Ovary (tissue), 7 donors: ENCODE measurements at regions not wholly inside any gene's neighbourhood (a gene's known extent, or its start where the extent isn't known, plus 50 kb on each side); places are given as distances from the start of the nearest gene placed in this dataset.

ENCODE experiments used
- DNase-seq, 5 donors: peaks; one replicate each; pipeline ENCODE4 v3.0.0-alpha.2; 2019 to 2020
- H3K27ac ChIP-seq, 2 donors: fragments of 200-600 bp; one replicate each; pipeline versions ENCODE4 v1.5.1 to v1.8.0; 2019 to 2022
- H3K27me3 ChIP-seq: fragments of 200-600 bp; one replicate; pipeline ENCODE4 v1.8.0; 2022
- H3K36me3 ChIP-seq: fragments of 200-600 bp; sonication (generic); one replicate; pipeline ENCODE4 v1.5.1; 2019
- H3K4me1 ChIP-seq: one replicate; pipeline ENCODE4 v1.8.1; 2013; ENCODE audit warnings: mild to moderate bottlenecking, moderate library complexity; ENCODE audit not compliant: insufficient read depth
- H3K4me3 ChIP-seq: fragments of 200-600 bp; sonication (generic); one replicate; pipeline ENCODE4 v1.5.1; 2017
- H3K9me3 ChIP-seq, 2 donors: fragments of 200-600 bp in 1 of 2; sonication (generic) in 1 of 2; one replicate each; pipeline versions ENCODE4 v1.5.1 to v1.8.1; 2013 to 2019; ENCODE audit warnings: mild to moderate bottlenecking in 1 of 2, moderate library complexity in 1 of 2
- CTCF ChIP-seq, 3 donors: fragments of 450-650 bp in 2 of 3; fragments of 200-600 bp in 1 of 3; IDR thresholded peaks; one replicate each; pipeline versions ENCODE4 v1.5.1 to v1.8.0; 2016 to 2022; ENCODE audit warnings: antibody characterized with exemption in 3 of 3, mild to moderate bottlenecking in 1 of 3
- EP300 ChIP-seq: sonication (generic); formaldehyde crosslinking; IDR thresholded peaks from one replicate; pipeline ENCODE4 v1.6.1; 2017; ENCODE audit warnings: antibody characterized with exemption
- POLR2A ChIP-seq: fragments of 450-650 bp; IDR thresholded peaks from one replicate; pipeline ENCODE4 v1.6.1; 2017; ENCODE audit warnings: antibody characterized with exemption, mild to moderate bottlenecking, moderate library complexity
- WGBS, 3 donors: extraction: QIAGEN DNeasy Blood & Tissue Kit in 1 of 3; methylation state at CpG; one replicate each; pipeline versions ENCODE4 v1.1.5 to v1.1.7; 2013 to 2017; 5-methylcytosine and 5-hydroxymethylcytosine counted together
- intact Hi-C, 4 donors: fragments of 100-400 bp; cut with DNase I; formaldehyde crosslinking; loops; one replicate each; pipeline versions ENCODE4 v1.11.0 to v1.15.1; 2022 to 2023
- donor health status: DM: no; HTN: no; CAD: no; lungs with moderate emphysema.
- donor health status: DM: no; HTN: no; CAD: no.
- donor health status: Bipolar disorder and iron deficiency.
- donor health status: DM: no; HTN: no; CAD: no.
- donor health status: DM: yes; HTN: yes; CAD: no.

- no peaks in the 10 kb centered on the region for H3K9me3 ChIP-seq
- 74 to 79% (median 77%) methylated on average over 3 of the region's 3 CpGs for WGBS, 3 donors
- no peaks in the 10 kb centered on the region for H3K27me3 ChIP-seq
- no peaks in the 10 kb centered on the region for H3K4me1 ChIP-seq
- no peak overlapping the region for H3K4me3 ChIP-seq
- TF ChIP-seq POLR2A (no peak), CTCF (IDR thresholded peaks at IDR 0.05) (no peak), EP300 (no peak)
- no peaks in the 10 kb centered on the region for H3K36me3 ChIP-seq
- intact Hi-C loops = no loop called here
- no peak for DNase-seq
- no peak overlapping the region for H3K27ac ChIP-seq
Observed at GRCh38 chr5:107796797-107797196, 126.1 kb upstream of the EFNA5 start.

GRCh38 chr5:107794741-107795140 is 124.0 kb upstream of the EFNA5 start:
- Histone ChIP-seq H3K27ac (no peak overlapping the region), H3K4me1 (no peaks in the 10 kb centered on the region), H3K9me3 (no peaks in the 10 kb centered on the region), H3K27me3 (no peaks in the 10 kb centered on the region), H3K4me3 (no peak overlapping the region), H3K36me3 (no peaks in the 10 kb centered on the region)
- no peak for TF ChIP-seq EP300
- no peak for TF ChIP-seq CTCF (IDR thresholded peaks at IDR 0.05)
- no peak for TF ChIP-seq POLR2A
- no peak for DNase-seq
- WGBS, 3 donors = 32 to 36% (median 34%) methylated on average over 3 of the region's 3 CpGs
- intact Hi-C loops = no loop called here

- Histone ChIP-seq H3K9me3 (no peaks in the 10 kb centered on the region), H3K27me3 (no peaks in the 10 kb centered on the region), H3K27ac (no peak overlapping the region), H3K4me3 (no peak overlapping the region), H3K4me1 (no peaks in the 10 kb centered on the region), H3K36me3 (no peaks in the 10 kb centered on the region)
- TF ChIP-seq CTCF (IDR thresholded peaks at IDR 0.05) (no peak), POLR2A (no peak), EP300 (no peak)
- no peak for DNase-seq
- intact Hi-C loops = no loop called here
Observed at GRCh38 chr5:107792940-107793339, 122.2 kb upstream of the EFNA5 start.

GRCh38 chr5:107790671-107791070 is 119.9 kb upstream of the EFNA5 start:
- no peaks in the 10 kb centered on the region for H3K27me3 ChIP-seq
- H3K9me3 ChIP-seq = no peaks in the 10 kb centered on the region
- intact Hi-C loops = no loop called here
- no peak overlapping the region for H3K27ac ChIP-seq
- no peaks in the 10 kb centered on the region for H3K36me3 ChIP-seq
- no peaks in the 10 kb centered on the region for H3K4me1 ChIP-seq
- DNase-seq = no peak
- WGBS, 3 donors = 74 to 97% (median 93%) methylated on average over 4 of the region's 4 CpGs
- TF ChIP-seq CTCF (IDR thresholded peaks at IDR 0.05) (no peak), EP300 (no peak), POLR2A (no peak)
- no peak overlapping the region for H3K4me3 ChIP-seq

GRCh38 chr5:107786424-107786823 is 115.7 kb upstream of the EFNA5 start:
- 83 to 94% (median 86%) methylated on average over 1 of the region's 1 CpG for WGBS, 3 donors
- no peaks in the 10 kb centered on the region for H3K9me3 ChIP-seq
- TF ChIP-seq POLR2A (no peak), EP300 (no peak), CTCF (IDR thresholded peaks at IDR 0.05) (no peak)
- no peak overlapping the region for H3K4me3 ChIP-seq
- H3K27me3 ChIP-seq = no peaks in the 10 kb centered on the region
- intact Hi-C loops = no loop called here
- no peaks in the 10 kb centered on the region for H3K36me3 ChIP-seq
- H3K27ac ChIP-seq = no peak overlapping the region
- DNase-seq = no peak
- no peaks in the 10 kb centered on the region for H3K4me1 ChIP-seq
